ENCODE measurements at regions not wholly inside any gene's neighbourhood (a gene's known extent, or its start where the extent isn't known, plus 50 kb on each side); places are given as distances from the start of the nearest gene placed in this dataset.

DNA sequence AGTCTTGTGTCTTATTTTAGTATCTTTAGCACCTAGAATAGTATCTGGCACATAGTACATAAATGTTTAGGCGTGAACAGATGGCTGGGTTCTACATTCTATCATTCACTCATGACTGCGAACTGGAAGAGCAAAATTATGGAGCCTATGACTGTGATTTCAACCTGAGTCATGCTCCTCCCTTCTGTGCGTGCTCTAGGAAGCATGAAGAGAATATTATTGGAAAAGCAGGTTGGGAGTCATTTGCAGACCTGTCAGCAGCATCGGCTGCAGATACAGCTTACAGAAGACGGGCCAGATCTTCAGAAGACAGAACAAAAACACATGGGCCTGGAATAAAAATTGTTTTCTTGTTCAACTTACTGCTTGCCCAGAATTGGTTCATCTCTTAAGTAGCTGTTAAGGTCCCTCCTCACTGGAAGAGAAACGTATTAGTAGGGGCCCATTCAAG lies 344.0 kb upstream of the USP24 start:
- TF ChIP-seq, protein P1, sequence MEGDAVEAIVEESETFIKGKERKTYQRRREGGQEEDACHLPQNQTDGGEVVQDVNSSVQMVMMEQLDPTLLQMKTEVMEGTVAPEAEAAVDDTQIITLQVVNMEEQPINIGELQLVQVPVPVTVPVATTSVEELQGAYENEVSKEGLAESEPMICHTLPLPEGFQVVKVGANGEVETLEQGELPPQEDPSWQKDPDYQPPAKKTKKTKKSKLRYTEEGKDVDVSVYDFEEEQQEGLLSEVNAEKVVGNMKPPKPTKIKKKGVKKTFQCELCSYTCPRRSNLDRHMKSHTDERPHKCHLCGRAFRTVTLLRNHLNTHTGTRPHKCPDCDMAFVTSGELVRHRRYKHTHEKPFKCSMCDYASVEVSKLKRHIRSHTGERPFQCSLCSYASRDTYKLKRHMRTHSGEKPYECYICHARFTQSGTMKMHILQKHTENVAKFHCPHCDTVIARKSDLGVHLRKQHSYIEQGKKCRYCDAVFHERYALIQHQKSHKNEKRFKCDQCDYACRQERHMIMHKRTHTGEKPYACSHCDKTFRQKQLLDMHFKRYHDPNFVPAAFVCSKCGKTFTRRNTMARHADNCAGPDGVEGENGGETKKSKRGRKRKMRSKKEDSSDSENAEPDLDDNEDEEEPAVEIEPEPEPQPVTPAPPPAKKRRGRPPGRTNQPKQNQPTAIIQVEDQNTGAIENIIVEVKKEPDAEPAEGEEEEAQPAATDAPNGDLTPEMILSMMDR (conservative IDR thresholded peaks at IDR 0.05), result no peak
- TF ChIP-seq EZH2 (IDR thresholded peaks at IDR 0.05; ENCODE audit: low read depth), result no peak
